ENCODE measurements at regions not wholly inside any gene's neighbourhood (a gene's known extent, or its start where the extent isn't known, plus 50 kb on each side); places are given as distances from the start of the nearest gene placed in this dataset.

GRCh38 chr2:72033636-72034035 is 114.0 kb downstream of the CYP26B1 start:
- no peak for TF ChIP-seq GATA2 (IDR thresholded peaks at IDR 0.05; ENCODE audit: low read depth, low read length)
- TF ChIP-seq GATA3 (IDR thresholded peaks at IDR 0.05; ENCODE audit: low read depth, low read length): no peak
